CD4-positive, CD25-positive, alpha-beta regulatory T cell (primary cell): ENCODE measurements at regions not wholly inside any gene's neighbourhood (a gene's known extent, or its start where the extent isn't known, plus 50 kb on each side); places are given as distances from the start of the nearest gene placed in this dataset.

ENCODE experiments used
- ATAC-seq, 2 donors: fragments of 150-1000 bp; cut with Tn5 transposase; one replicate each; pipeline ENCODE4 v1.10.0; 2021; ENCODE audit warnings: low read depth in 2 of 2, moderate number of reproducible peaks in 2 of 2, moderate library complexity in 1 of 2
- DNase-seq, 3 donors: peaks; one replicate each; pipeline versions ENCODE4 v3.0.0 to v3.0.0-alpha.2; 2012 to 2022; ENCODE audit warnings: mixed read lengths in 1 of 3
- H3K27ac ChIP-seq: one replicate; pipeline ENCODE4 v1.7.0; 2013; ENCODE audit warnings: mild to moderate bottlenecking, low read length; ENCODE audit not compliant: insufficient read depth, poor library complexity, severe bottlenecking
- H3K27me3 ChIP-seq: one replicate; pipeline ENCODE4 v1.7.0; 2013; ENCODE audit warnings: low read length; ENCODE audit not compliant: control insufficient read depth, insufficient read depth
- H3K36me3 ChIP-seq: one replicate; pipeline ENCODE4 v1.7.0; 2013; ENCODE audit warnings: mild to moderate bottlenecking, low read length, moderate library complexity; ENCODE audit not compliant: control insufficient read depth, insufficient read depth
- H3K4me1 ChIP-seq: 2 replicates; pipeline ENCODE4 v1.7.0; 2013; ENCODE audit warnings: mild to moderate bottlenecking, low read length; ENCODE audit not compliant: insufficient read depth, control insufficient read depth, poor library complexity, severe bottlenecking
- H3K4me3 ChIP-seq: one replicate; pipeline ENCODE4 v1.7.0; 2013; ENCODE audit warnings: low read depth, mild to moderate bottlenecking, low read length, moderate library complexity
- H3K9me3 ChIP-seq, 2 experiments: 1 replicate in 1 of 2; 2 replicates in 1 of 2; pipeline ENCODE4 v1.7.0; 2013; ENCODE audit warnings: low read length in 2 of 2, mild to moderate bottlenecking in 1 of 2, moderate library complexity in 1 of 2; ENCODE audit not compliant: control insufficient read depth in 2 of 2
- H3K27ac Mint-ChIP-seq, 3 donors: one replicate each; pipeline ENCODE4 v1.8.0; 2020 to 2022; ENCODE audit warnings: mild to moderate bottlenecking in 3 of 3, mixed read lengths in 3 of 3, moderate library complexity in 2 of 3
- H3K27me3 Mint-ChIP-seq: one replicate; pipeline ENCODE4 v1.8.0; 2022; ENCODE audit warnings: mild to moderate bottlenecking, mixed read lengths
- H3K36me3 Mint-ChIP-seq: one replicate; pipeline ENCODE4 v1.8.0; 2020; ENCODE audit warnings: mixed read lengths
- H3K4me1 Mint-ChIP-seq, 4 donors: one replicate each; pipeline ENCODE4 v1.8.0; 2020 to 2022; ENCODE audit warnings: mixed read lengths in 4 of 4, mild to moderate bottlenecking in 1 of 4
- H3K4me3 Mint-ChIP-seq, 4 donors: one replicate each; pipeline ENCODE4 v1.8.0; 2020 to 2022; ENCODE audit warnings: mild to moderate bottlenecking in 4 of 4, mixed read lengths in 4 of 4, moderate library complexity in 3 of 4
- H3K9me3 Mint-ChIP-seq, 7 donors: one replicate each; pipeline ENCODE4 v1.8.0; 2020 to 2022; ENCODE audit warnings: mixed read lengths in 7 of 7, mild to moderate bottlenecking in 3 of 7, moderate library complexity in 2 of 7

DNA sequence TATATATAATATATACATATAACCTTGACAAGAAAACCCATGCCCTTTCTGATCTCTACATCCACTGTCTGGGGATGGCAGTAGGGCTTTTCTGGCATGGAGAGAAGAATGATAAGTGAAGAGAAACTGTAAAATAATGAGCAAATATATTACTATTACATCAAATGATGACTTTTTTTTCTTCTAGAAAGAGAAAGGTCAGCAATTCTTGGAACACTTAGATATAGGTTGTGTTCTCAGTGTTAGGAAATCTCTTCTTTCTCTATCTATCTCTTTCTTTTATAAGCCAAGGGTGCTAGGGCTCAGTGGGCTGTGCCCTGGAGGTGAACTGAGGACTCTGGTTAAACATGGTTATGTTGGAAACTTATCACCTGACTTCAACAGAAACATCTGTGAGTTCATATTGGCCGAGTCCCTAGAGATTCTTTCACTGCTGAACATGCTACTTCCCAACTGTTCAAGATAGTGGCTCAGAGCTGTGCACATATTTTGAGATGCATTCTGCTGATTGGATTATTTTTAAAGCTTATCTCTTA is 265.1 kb downstream of the GBA3 start:
- Histone ChIP-seq H3K36me3 (no peaks in the 10 kb centered on the region), H3K4me3 (no peak overlapping the region), H3K27ac (no peak overlapping the region), H3K4me1 (no peaks in the 10 kb centered on the region), H3K27me3 (no peaks in the 10 kb centered on the region), H3K9me3 (no peaks in the 10 kb centered on the region)
- no peak for DNase-seq
- no peaks in the 10 kb centered on the region for H3K36me3 Mint-ChIP-seq
- no peak overlapping the region for H3K4me3 Mint-ChIP-seq
- ATAC-seq, result no peak
- H3K9me3 Mint-ChIP-seq, result peaks cover 0 to 17% (median 2%) of the 10 kb centered on the region in 7 donors
- H3K27me3 Mint-ChIP-seq, result no peaks in the 10 kb centered on the region
- no peak overlapping the region for H3K27ac Mint-ChIP-seq
- peaks cover 0 to 3% (median 0%) of the 10 kb centered on the region in 4 donors for H3K4me1 Mint-ChIP-seq

DNA sequence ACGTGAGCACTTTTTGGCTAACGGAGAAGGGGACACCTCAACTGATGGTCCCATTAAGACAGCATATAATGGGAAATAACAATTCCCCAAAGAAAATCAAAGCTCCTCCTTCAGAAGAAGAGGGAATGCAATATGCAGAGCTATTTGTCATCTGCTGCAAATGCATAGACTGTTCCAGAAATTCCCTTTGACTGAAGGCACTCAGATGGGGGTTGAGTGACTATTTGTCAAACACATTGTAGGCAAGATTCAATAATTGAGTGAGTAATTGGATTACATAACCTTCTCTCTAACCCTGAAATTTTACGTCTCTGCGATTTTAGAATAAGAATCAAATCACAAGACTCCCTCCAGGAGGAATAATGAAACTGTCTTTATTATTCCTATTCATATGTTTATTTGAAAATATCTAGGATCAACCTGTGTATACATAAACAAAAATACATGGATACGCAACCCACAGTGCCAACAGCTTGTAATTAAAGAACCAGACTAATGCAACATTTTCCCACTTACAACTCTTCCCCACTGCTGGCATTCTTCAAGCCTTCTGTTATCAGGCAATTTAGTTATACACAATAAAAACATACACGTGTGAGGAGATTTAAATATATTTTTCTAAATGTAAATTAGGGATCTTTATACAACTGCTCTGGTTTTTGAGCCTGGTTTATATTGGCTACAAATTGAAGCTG is 256.6 kb downstream of the GBA3 start:
- H3K27ac Mint-ChIP-seq, result no peak overlapping the region
- Histone ChIP-seq H3K36me3 (no peaks in the 10 kb centered on the region), H3K4me3 (no peak overlapping the region), H3K27ac (no peak overlapping the region), H3K27me3 (no peaks in the 10 kb centered on the region), H3K9me3 (no peaks in the 10 kb centered on the region), H3K4me1 (no peaks in the 10 kb centered on the region)
- DNase-seq (no peak), ATAC-seq (no peak)
- peaks cover 0 to 7% (median 4%) of the 10 kb centered on the region in 7 donors for H3K9me3 Mint-ChIP-seq
- no peaks in the 10 kb centered on the region for H3K4me1 Mint-ChIP-seq
- H3K4me3 Mint-ChIP-seq, result no peak overlapping the region
- no peaks in the 10 kb centered on the region for H3K27me3 Mint-ChIP-seq
- H3K36me3 Mint-ChIP-seq, result no peaks in the 10 kb centered on the region

DNA sequence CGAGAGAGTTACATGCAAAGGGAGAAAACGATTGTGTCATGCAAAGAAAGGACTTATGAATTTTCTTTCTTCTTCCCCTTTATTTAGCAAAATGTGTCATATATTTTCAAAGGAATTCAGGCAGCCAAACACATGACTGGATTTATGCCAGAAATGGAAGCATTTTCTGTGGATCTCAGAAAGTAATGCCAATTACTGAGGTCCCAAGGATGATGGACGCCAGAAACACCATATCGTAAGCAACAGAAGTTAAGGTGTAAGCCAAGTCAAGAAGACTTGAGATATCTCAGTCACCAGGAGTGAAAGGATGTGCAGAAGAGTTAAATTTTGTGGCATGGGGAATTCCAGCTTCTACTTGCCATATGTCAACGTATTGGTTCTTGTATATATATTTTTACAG is 255.1 kb downstream of the GBA3 start:
- ATAC-seq, result no peak
- no peaks in the 10 kb centered on the region for H3K36me3 Mint-ChIP-seq

DNA sequence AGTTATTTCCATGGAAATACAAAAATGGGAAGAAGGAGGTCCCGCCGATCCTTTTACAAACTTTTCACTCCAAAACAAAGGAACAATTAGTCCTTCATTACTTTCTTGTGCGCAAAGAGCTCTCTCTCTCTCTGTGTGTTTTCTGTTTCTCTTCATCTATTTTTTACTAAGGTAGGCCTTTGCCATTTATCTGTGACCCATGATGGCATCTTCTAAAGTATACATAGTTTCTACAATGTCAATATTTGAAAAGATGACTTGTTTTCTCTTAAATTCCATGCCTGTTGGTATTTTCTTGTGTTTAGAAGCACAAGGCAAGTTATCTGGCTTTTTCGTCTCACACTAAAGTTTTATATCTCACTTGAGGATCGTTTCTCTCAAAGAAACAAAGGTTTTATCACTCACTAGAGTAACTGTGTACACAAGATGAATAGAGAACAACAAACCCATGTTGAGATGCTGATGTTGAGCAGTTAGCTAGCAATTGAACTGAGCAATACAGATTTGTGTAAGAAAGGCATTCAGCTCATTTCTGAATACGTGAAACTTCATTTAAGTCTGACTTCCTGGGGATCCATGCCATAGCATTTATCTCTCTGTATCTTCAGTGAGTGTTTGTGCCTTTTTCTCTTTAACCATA is 250.3 kb downstream of the GBA3 start:
- Mint-ChIP-seq H3K4me1 (no peaks in the 10 kb centered on the region), H3K27ac (no peak overlapping the region), H3K4me3 (no peak overlapping the region), H3K27me3 (no peaks in the 10 kb centered on the region), H3K9me3 (peaks cover 0 to 8% (median 2%) of the 10 kb centered on the region in 7 donors), H3K36me3 (no peaks in the 10 kb centered on the region)
- DNase-seq (no peak), ATAC-seq (no peak)
- H3K4me3 ChIP-seq, result no peak overlapping the region
- no peaks in the 10 kb centered on the region for H3K27me3 ChIP-seq
- no peak overlapping the region for H3K27ac ChIP-seq
- H3K36me3 ChIP-seq, result no peaks in the 10 kb centered on the region
- H3K4me1 ChIP-seq, result no peaks in the 10 kb centered on the region
- no peaks in the 10 kb centered on the region for H3K9me3 ChIP-seq

More for the DNA sequence above, 255.1 kb downstream of the GBA3 start:
- Mint-ChIP-seq H3K9me3 (peaks cover 0 to 7% (median 4%) of the 10 kb centered on the region in 7 donors), H3K4me1 (no peaks in the 10 kb centered on the region), H3K27ac (no peak overlapping the region), H3K27me3 (no peaks in the 10 kb centered on the region), H3K4me3 (no peak overlapping the region)
- no peak overlapping the region for H3K27ac ChIP-seq
- H3K27me3 ChIP-seq, result no peaks in the 10 kb centered on the region
- H3K9me3 ChIP-seq, result no peaks in the 10 kb centered on the region
- H3K36me3 ChIP-seq, result no peaks in the 10 kb centered on the region
- H3K4me3 ChIP-seq, result no peak overlapping the region
- no peak for DNase-seq
- no peaks in the 10 kb centered on the region for H3K4me1 ChIP-seq

DNA sequence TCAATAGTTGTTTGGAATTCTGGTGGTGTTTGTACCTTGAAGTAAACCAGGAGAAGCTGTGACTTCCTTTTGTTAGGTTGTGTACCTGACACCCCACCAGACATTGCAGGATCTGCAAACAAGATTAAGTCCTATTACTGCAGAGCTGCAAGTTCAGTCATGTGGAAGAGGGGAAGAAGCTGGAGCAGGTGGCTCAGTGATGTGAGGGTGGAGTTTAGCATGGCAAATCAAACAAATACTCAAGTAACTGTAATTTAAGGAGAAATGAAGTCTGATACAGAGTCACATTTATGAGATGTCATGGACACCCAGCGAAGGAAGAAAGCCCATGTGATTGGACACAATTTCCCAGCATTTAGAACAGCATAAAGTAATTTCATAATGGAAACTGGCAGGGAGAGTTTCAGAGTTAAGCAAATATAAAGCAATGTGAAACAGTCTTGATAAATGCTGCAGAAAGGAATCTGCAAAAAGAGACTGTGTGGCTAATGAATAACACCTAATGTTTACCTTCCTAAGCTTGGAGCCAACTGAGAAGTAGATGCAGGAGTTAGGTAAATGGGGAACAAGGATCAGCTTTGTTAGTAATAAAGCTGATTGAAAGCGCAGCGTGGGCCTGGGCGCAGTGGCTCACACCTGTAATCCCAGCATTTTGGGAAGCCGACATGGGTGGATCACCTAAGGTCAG is 249.1 kb downstream of the GBA3 start:
- Mint-ChIP-seq H3K4me1 (no peaks in the 10 kb centered on the region), H3K27me3 (no peaks in the 10 kb centered on the region), H3K27ac (no peak overlapping the region), H3K4me3 (no peak overlapping the region), H3K36me3 (no peaks in the 10 kb centered on the region), H3K9me3 (peaks cover 1 to 8% (median 2%) of the 10 kb centered on the region in 7 donors)
- ATAC-seq (no peak), DNase-seq (no peak)
- no peaks in the 10 kb centered on the region for H3K36me3 ChIP-seq
- H3K27ac ChIP-seq, result no peak overlapping the region
- no peaks in the 10 kb centered on the region for H3K27me3 ChIP-seq
- no peak overlapping the region for H3K4me3 ChIP-seq
- H3K9me3 ChIP-seq, result no peaks in the 10 kb centered on the region
- no peaks in the 10 kb centered on the region for H3K4me1 ChIP-seq

DNA sequence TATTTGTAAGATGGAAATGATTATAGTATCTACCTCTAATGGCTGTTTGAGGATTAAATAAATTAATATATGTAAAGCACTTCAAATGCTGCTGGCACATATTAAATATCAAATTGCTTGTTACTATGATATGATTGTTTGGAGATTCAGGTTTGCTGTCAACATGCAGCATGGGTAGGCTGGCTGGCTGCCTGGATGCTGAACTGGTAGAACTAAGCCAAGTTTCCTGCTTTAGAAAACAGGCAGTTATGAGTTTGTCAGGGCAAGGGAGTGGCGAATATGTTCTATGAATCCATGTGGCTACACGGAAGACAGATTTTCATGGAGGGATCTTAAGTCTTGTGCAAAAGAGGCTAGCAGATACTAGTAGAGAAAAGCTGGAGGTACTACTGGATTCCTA is 239.6 kb downstream of the GBA3 start:
- Histone ChIP-seq H3K36me3 (no peaks in the 10 kb centered on the region), H3K27ac (no peak overlapping the region), H3K4me3 (no peak overlapping the region), H3K27me3 (no peaks in the 10 kb centered on the region), H3K4me1 (no peaks in the 10 kb centered on the region), H3K9me3 (peaks cover 0 to 2% of the 10 kb centered on the region in 2 experiments)
- H3K9me3 Mint-ChIP-seq, result peaks cover 0 to 13% (median 5%) of the 10 kb centered on the region in 7 donors
- H3K27me3 Mint-ChIP-seq, result no peaks in the 10 kb centered on the region
- ATAC-seq (no peak), DNase-seq (no peak)
- H3K27ac Mint-ChIP-seq, result no peak overlapping the region
- H3K36me3 Mint-ChIP-seq, result no peaks in the 10 kb centered on the region
- no peak overlapping the region for H3K4me3 Mint-ChIP-seq
- H3K4me1 Mint-ChIP-seq, result no peaks in the 10 kb centered on the region

DNA sequence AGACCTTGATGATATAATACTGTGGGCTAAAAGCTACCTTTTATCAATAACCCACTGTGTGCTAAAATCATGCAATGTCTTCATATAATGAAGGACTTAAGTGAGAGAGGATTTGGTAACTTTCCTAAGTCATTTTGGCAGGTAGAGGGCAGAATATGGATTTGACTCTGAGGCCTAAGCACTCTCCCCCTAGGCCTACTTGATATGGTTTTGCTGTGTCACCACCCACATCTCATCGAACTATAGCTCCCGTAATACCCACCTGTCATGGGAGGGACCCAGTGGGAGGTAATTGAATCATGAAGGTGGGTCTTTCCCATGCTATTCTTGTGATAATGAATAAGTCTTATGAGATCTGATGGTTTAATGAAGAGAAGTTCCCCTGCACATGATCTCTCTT is 229.7 kb downstream of the GBA3 start:
- no peaks in the 10 kb centered on the region for H3K4me1 ChIP-seq
- no peaks in the 10 kb centered on the region for H3K36me3 ChIP-seq
- H3K27ac Mint-ChIP-seq, result no peak overlapping the region
- H3K4me3 ChIP-seq, result no peak overlapping the region
- H3K27me3 Mint-ChIP-seq, result no peaks in the 10 kb centered on the region
- no peak overlapping the region for H3K4me3 Mint-ChIP-seq
- no peaks in the 10 kb centered on the region for H3K9me3 ChIP-seq
- H3K27ac ChIP-seq, result no peak overlapping the region
- H3K36me3 Mint-ChIP-seq, result no peaks in the 10 kb centered on the region
- no peaks in the 10 kb centered on the region for H3K27me3 ChIP-seq
- ATAC-seq, result no peak
- peaks cover 1 to 21% (median 9%) of the 10 kb centered on the region in 7 donors for H3K9me3 Mint-ChIP-seq
- no peak for DNase-seq
- no peaks in the 10 kb centered on the region for H3K4me1 Mint-ChIP-seq
